Smooth muscle cell (in vitro differentiated cells): ENCODE measurements at regions not wholly inside any gene's neighbourhood (a gene's known extent, or its start where the extent isn't known, plus 50 kb on each side); places are given as distances from the start of the nearest gene placed in this dataset.

Experiments used
- DNase-seq: peaks from one replicate; lab custom pipeline; 2025; ENCODE audit not compliant: unreplicated experiment; lab: John Stamatoyannopoulos, UW
- H2AFZ ChIP-seq: fragments of 200-600 bp; sonication (generic); 2 replicates; pipeline ENCODE4 v1.6.0; 2016; ENCODE audit warnings: antibody characterized with exemption, low read depth, mild to moderate bottlenecking
- H3F3A ChIP-seq: fragments of 200-600 bp; sonication (generic); 2 replicates; pipeline ENCODE4 v1.6.0; 2017; ENCODE audit warnings: antibody characterized with exemption, low read depth
- H3K27ac ChIP-seq: fragments of 200-600 bp; sonication (generic); 2 replicates; pipeline ENCODE4 v1.5.1; 2016; ENCODE audit warnings: low read depth, mild to moderate bottlenecking
- H3K27me3 ChIP-seq: fragments of 200-600 bp; sonication (generic); 2 replicates; pipeline ENCODE4 v1.6.1; 2016; ENCODE audit warnings: low read depth, mild to moderate bottlenecking
- H3K36me3 ChIP-seq: fragments of 200-600 bp; sonication (generic); 2 replicates; pipeline ENCODE4 v1.5.1; 2016; ENCODE audit warnings: low read depth
- H3K4me1 ChIP-seq: fragments of 200-600 bp; sonication (generic); 2 replicates; pipeline ENCODE4 v1.5.1; 2016; ENCODE audit warnings: low read depth
- H3K4me2 ChIP-seq: fragments of 200-600 bp; sonication (generic); 2 replicates; pipeline ENCODE4 v1.6.0; 2016; ENCODE audit warnings: mild to moderate bottlenecking
- H3K4me3 ChIP-seq: fragments of 200-600 bp; sonication (generic); 2 replicates; pipeline ENCODE4 v1.5.1; 2016; ENCODE audit warnings: mild to moderate bottlenecking
- H3K79me2 ChIP-seq: fragments of 200-600 bp; sonication (generic); 2 replicates; pipeline ENCODE4 v1.6.0; 2016; ENCODE audit warnings: low read depth, mild to moderate bottlenecking
- H3K9ac ChIP-seq: fragments of 200-600 bp; sonication (generic); 2 replicates; pipeline ENCODE4 v1.6.0; 2016; ENCODE audit warnings: low read depth
- H3K9me3 ChIP-seq: fragments of 200-600 bp; sonication (generic); replicated peaks from 2 replicates; pipeline ENCODE4 v1.5.1; 2016; ENCODE audit warnings: low read depth
- H4K20me1 ChIP-seq: fragments of 200-600 bp; sonication (generic); 2 replicates; pipeline ENCODE4 v1.6.0; 2016; ENCODE audit warnings: low read depth
- WGBS: methylation state at CpG from one replicate; pipeline ENCODE4 v1.1.7; 2016; ENCODE audit warnings: low lambda C conversion rate; 5-methylcytosine and 5-hydroxymethylcytosine counted together
- TF ChIP-seq, protein P1 (sequence below): fragments of 200-600 bp; sonication (generic); IDR thresholded peaks from 2 replicates; pipeline ENCODE4 v1.5.1; 2017; ENCODE audit warnings: borderline replicate concordance, mild to moderate bottlenecking, antibody characterized with exemption; ENCODE audit not compliant: insufficient read depth, poor library complexity, severe bottlenecking

DNA sequence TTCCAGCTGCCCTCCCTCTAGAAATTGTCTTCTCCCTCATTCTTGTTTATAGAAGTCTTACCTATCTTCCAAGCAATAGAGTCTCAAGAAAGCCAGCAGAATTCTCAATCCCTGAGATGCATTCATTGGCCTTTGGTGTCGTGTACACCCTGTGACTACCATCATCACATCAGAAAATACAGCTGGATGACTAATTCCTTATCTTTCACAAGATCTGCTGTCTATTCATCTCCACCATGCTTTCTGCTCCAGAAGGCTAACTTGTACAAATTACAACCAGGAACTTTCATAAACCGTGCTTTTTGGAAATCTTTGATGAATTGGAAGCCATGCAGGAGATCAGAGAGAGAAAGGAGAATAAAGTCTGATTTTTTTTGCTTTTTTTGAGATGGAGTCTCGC, 1062.9 kb upstream of the GHITM start:
- no peaks in the 10 kb centered on the region for H3F3A ChIP-seq
- 94% methylated on average over 3 of the region's 3 CpGs for WGBS
- H3K9ac ChIP-seq, result no peak overlapping the region
- no peak overlapping the region for H2AFZ ChIP-seq
- H3K27ac ChIP-seq, result no peak overlapping the region
- no peaks in the 10 kb centered on the region for H3K36me3 ChIP-seq
- no peaks in the 10 kb centered on the region for H3K9me3 ChIP-seq
- no peaks in the 10 kb centered on the region for H3K27me3 ChIP-seq
- H3K4me3 ChIP-seq, result no peak overlapping the region
- no peaks in the 10 kb centered on the region for H4K20me1 ChIP-seq
- H3K4me2 ChIP-seq, result no peak overlapping the region
- no peaks in the 10 kb centered on the region for H3K79me2 ChIP-seq
- TF ChIP-seq, protein P1, sequence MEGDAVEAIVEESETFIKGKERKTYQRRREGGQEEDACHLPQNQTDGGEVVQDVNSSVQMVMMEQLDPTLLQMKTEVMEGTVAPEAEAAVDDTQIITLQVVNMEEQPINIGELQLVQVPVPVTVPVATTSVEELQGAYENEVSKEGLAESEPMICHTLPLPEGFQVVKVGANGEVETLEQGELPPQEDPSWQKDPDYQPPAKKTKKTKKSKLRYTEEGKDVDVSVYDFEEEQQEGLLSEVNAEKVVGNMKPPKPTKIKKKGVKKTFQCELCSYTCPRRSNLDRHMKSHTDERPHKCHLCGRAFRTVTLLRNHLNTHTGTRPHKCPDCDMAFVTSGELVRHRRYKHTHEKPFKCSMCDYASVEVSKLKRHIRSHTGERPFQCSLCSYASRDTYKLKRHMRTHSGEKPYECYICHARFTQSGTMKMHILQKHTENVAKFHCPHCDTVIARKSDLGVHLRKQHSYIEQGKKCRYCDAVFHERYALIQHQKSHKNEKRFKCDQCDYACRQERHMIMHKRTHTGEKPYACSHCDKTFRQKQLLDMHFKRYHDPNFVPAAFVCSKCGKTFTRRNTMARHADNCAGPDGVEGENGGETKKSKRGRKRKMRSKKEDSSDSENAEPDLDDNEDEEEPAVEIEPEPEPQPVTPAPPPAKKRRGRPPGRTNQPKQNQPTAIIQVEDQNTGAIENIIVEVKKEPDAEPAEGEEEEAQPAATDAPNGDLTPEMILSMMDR, result no peak
- H3K4me1 ChIP-seq, result no peaks in the 10 kb centered on the region
- DNase-seq, result no peak

DNA sequence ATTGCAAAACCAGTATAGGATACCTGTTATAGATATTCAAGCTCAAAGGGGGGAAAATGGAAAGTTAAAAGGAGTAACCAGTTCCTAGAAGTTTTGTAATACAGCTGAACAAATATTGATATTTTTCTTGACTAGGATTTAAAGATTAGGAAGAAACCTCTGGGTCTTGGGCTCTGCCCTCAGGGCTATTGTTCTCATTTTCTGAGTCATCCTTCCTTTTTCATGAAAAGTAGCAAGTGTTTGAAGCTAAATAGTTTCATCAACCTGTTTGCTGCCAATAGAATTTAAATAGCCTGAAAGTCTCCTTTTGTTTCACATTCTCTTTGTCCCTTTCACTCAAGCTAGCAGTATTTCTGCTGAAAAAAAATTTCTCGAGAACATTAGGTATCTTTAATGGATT, 1061.1 kb upstream of the GHITM start:
- Histone ChIP-seq H4K20me1 (no peaks in the 10 kb centered on the region), H3K4me2 (no peak overlapping the region), H3K9ac (no peak overlapping the region), H2AFZ (no peak overlapping the region), H3K9me3 (no peaks in the 10 kb centered on the region), H3K27ac (no peak overlapping the region), H3K4me1 (no peaks in the 10 kb centered on the region), H3K4me3 (no peak overlapping the region), H3F3A (no peaks in the 10 kb centered on the region), H3K79me2 (no peaks in the 10 kb centered on the region), H3K36me3 (no peaks in the 10 kb centered on the region), H3K27me3 (no peaks in the 10 kb centered on the region)
- 36% methylated on average over 1 of the region's 1 CpG for WGBS
- DNase-seq, result no peak
- TF ChIP-seq, protein P1, result no peak

DNA sequence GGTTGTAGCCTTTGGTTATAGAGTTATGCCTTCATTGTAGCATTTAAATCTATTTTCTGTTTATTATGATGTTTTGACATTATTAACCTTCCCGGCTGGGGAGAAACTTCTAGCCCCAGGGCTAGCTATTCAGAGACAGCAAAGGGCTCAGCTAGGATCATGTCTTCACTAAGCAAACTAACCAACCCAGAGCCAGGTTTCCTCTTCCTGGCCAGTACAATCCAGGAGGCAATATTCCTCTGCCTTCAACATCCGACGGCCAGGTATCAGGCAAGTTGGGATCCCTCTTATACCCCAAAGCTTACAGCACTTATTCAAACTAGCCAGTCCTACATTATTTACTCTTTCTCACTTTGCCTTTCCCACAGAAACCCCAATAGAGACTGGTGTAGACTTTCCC, 1060.7 kb upstream of the GHITM start:
- H4K20me1 ChIP-seq, result no peaks in the 10 kb centered on the region
- no peaks in the 10 kb centered on the region for H3K36me3 ChIP-seq
- TF ChIP-seq, protein P1, result no peak
- no peaks in the 10 kb centered on the region for H3F3A ChIP-seq
- H2AFZ ChIP-seq, result no peak overlapping the region
- H3K9me3 ChIP-seq, result no peaks in the 10 kb centered on the region
- H3K4me1 ChIP-seq, result no peaks in the 10 kb centered on the region
- DNase-seq, result no peak
- H3K4me3 ChIP-seq, result no peak overlapping the region
- no peak overlapping the region for H3K9ac ChIP-seq
- no peak overlapping the region for H3K27ac ChIP-seq
- H3K79me2 ChIP-seq, result no peaks in the 10 kb centered on the region
- H3K4me2 ChIP-seq, result no peak overlapping the region
- no peaks in the 10 kb centered on the region for H3K27me3 ChIP-seq
- WGBS, result 39% methylated on average over 3 of the region's 3 CpGs

DNA sequence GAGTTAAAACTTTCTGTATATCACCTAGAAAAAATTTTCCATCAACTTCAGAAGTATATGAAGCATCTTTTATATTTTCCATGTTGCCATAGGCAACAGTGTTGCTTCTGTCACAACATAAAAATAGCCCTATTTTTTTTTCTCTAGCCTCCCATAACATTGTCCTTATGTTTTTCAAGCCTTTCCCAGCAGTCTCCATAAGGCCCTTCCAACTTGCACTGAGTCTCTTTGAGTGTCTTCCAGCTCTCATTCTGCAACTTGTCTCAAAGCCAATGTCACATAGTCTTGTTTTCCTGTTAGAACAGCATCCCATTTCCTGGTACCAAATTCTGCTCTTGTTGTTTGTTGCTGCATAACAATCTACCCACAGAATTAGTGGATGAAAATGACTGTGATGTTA, 1055.5 kb upstream of the GHITM start:
- TF ChIP-seq, protein P1, result no peak
- Histone ChIP-seq H3K4me3 (no peak overlapping the region), H3K4me2 (no peak overlapping the region)

More for the DNA sequence above, 1055.5 kb upstream of the GHITM start:
- DNase-seq, result no peak
- no peaks in the 10 kb centered on the region for H3K4me1 ChIP-seq
- H3K79me2 ChIP-seq, result no peaks in the 10 kb centered on the region
- H3F3A ChIP-seq, result no peaks in the 10 kb centered on the region
- no peaks in the 10 kb centered on the region for H4K20me1 ChIP-seq
- H2AFZ ChIP-seq, result no peak overlapping the region
- H3K27me3 ChIP-seq, result no peaks in the 10 kb centered on the region
- H3K36me3 ChIP-seq, result no peaks in the 10 kb centered on the region
- no peak overlapping the region for H3K27ac ChIP-seq
- H3K9ac ChIP-seq, result no peak overlapping the region
- H3K9me3 ChIP-seq, result no peaks in the 10 kb centered on the region
